ENCODE measurements at regions not wholly inside any gene's neighbourhood (a gene's known extent, or its start where the extent isn't known, plus 50 kb on each side); places are given as distances from the start of the nearest gene placed in this dataset.
"Not testable (repeated sequence)": the region's sequence is repeated elsewhere in the genome, so short reads cannot be mapped to it uniquely, and the experiment has no call there.

GRCh38 chr2:181737302-181737701, 57.0 kb upstream of the NEUROD1 start:
- not testable (repeated sequence) for FAIRE-seq

- no peak for FAIRE-seq
These were observed 57.8 kb upstream of the NEUROD1 start for GRCh38 chr2:181738074-181738473.

GRCh38 chr2:181738563-181738962, 58.2 kb upstream of the NEUROD1 start:
- FAIRE-seq: no peak

- no peak for FAIRE-seq
These were observed 61.4 kb upstream of the NEUROD1 start for GRCh38 chr2:181741756-181742155.

- FAIRE-seq: no peak
These were observed 62.0 kb upstream of the NEUROD1 start for GRCh38 chr2:181742361-181742760.

GRCh38 chr2:181742922-181743722, 62.8 kb upstream of the NEUROD1 start:
- peak; percentile 99 for FAIRE-seq

- FAIRE-seq: no peak
These were observed 63.4 kb upstream of the NEUROD1 start for GRCh38 chr2:181743723-181744031.

- FAIRE-seq: no peak
These were observed 65.7 kb upstream of the NEUROD1 start for GRCh38 chr2:181745796-181746540.

GRCh38 chr2:181746844-181747243, 66.5 kb upstream of the NEUROD1 start:
- FAIRE-seq: no peak

GRCh38 chr2:181750305-181750704, 70.0 kb upstream of the NEUROD1 start:
- FAIRE-seq: no peak

GRCh38 chr2:181751266-181752030, 71.1 kb upstream of the NEUROD1 start:
- FAIRE-seq: no peak

- FAIRE-seq: no peak
These were observed 72.0 kb upstream of the NEUROD1 start for GRCh38 chr2:181752301-181752700.

- FAIRE-seq: no peak
These were observed 73.4 kb upstream of the NEUROD1 start for GRCh38 chr2:181753686-181754085.

GRCh38 chr2:181754105-181754504, 73.8 kb upstream of the NEUROD1 start:
- FAIRE-seq: no peak

GRCh38 chr2:181755181-181755580, 74.9 kb upstream of the NEUROD1 start:
- FAIRE-seq: no peak

- no peak for FAIRE-seq
These were observed 80.2 kb upstream of the NEUROD1 start for GRCh38 chr2:181760521-181760920.

GRCh38 chr2:181761175-181761574, 80.9 kb upstream of the NEUROD1 start:
- FAIRE-seq: no peak

- FAIRE-seq: no peak
These were observed 81.7 kb upstream of the NEUROD1 start for GRCh38 chr2:181762000-181762399.

- FAIRE-seq: no peak
These were observed 82.5 kb upstream of the NEUROD1 start for GRCh38 chr2:181762848-181763247.

- no peak for FAIRE-seq
These were observed 83.1 kb upstream of the NEUROD1 start for GRCh38 chr2:181763423-181763822.

GRCh38 chr2:181764095-181764963, 84.0 kb upstream of the NEUROD1 start:
- FAIRE-seq: no peak

GRCh38 chr2:181766129-181766528, 85.8 kb upstream of the NEUROD1 start:
- FAIRE-seq: no peak

GRCh38 chr2:181770150-181770549, 89.8 kb upstream of the NEUROD1 start:
- no peak for FAIRE-seq
